ENCODE measurements at regions not wholly inside any gene's neighbourhood (a gene's known extent, or its start where the extent isn't known, plus 50 kb on each side); places are given as distances from the start of the nearest gene placed in this dataset.

- TF ChIP-seq CTCF (IDR thresholded peaks at IDR 0.05) (no peak), NFYB (CRISPR knock-in tag; conservative IDR thresholded peaks at IDR 0.05; ENCODE audit: low read depth) (no peak), TEAD1 (CRISPR knock-in tag; IDR thresholded peaks at IDR 0.05) (no peak), TCF7 (CRISPR knock-in tag; IDR thresholded peaks at IDR 0.05; ENCODE audit: low read depth) (no peak), ZNF263 (CRISPR knock-in tag; IDR thresholded peaks at IDR 0.05; ENCODE audit: low read depth) (no peak), ATF2 (CRISPR knock-in tag; IDR thresholded peaks at IDR 0.05; ENCODE audit: borderline replicate concordance, low read depth) (no peak)
Measured at GRCh38 chrX:144791298-144791697, 456.0 kb upstream of the SPANXN1 start.

Measured in WTC11 (cell line).